Parathyroid adenoma (tissue), 2 donors: ENCODE measurements at regions not wholly inside any gene's neighbourhood (a gene's known extent, or its start where the extent isn't known, plus 50 kb on each side); places are given as distances from the start of the nearest gene placed in this dataset.

ENCODE experiments used
- H2AFZ ChIP-seq: fragments of 300-600 bp; sonication (generic); one replicate; pipeline ENCODE4 v1.7.0; 2017; ENCODE audit warnings: antibody characterized with exemption, mild to moderate bottlenecking
- H3K27ac ChIP-seq: fragments of 300-600 bp; sonication (generic); one replicate; pipeline ENCODE4 v1.7.0; 2017
- H3K27me3 ChIP-seq: fragments of 300-600 bp; sonication (generic); one replicate; pipeline ENCODE4 v1.7.0; 2017; ENCODE audit warnings: low read length; ENCODE audit not compliant: control insufficient read depth, insufficient read depth
- H3K36me3 ChIP-seq: fragments of 300-600 bp; sonication (generic); one replicate; pipeline ENCODE4 v1.7.0; 2017; ENCODE audit warnings: low read length; ENCODE audit not compliant: control insufficient read depth, insufficient read depth
- H3K4me1 ChIP-seq: fragments of 300-600 bp; sonication (generic); one replicate; pipeline ENCODE4 v1.7.0; 2017; ENCODE audit warnings: control low read depth
- H3K4me2 ChIP-seq: fragments of 300-600 bp; sonication (generic); one replicate; pipeline ENCODE4 v1.7.0; 2017; ENCODE audit warnings: low read length
- H3K4me3 ChIP-seq: fragments of 300-600 bp; sonication (generic); one replicate; pipeline ENCODE4 v1.7.0; 2017; ENCODE audit warnings: low read depth, low read length
- H3K79me2 ChIP-seq: fragments of 300-600 bp; sonication (generic); one replicate; pipeline ENCODE4 v1.7.0; 2017; ENCODE audit warnings: control low read depth
- H3K9ac ChIP-seq: fragments of 300-600 bp; sonication (generic); one replicate; pipeline ENCODE4 v1.7.0; 2017; ENCODE audit warnings: mild to moderate bottlenecking
- H3K9me3 ChIP-seq: fragments of 300-600 bp; sonication (generic); one replicate; pipeline ENCODE4 v1.7.0; 2017; ENCODE audit warnings: low read length; ENCODE audit not compliant: control insufficient read depth
- TF ChIP-seq, protein P1 (sequence below): fragments of 300-600 bp; sonication (generic); IDR thresholded peaks from one replicate; pipeline ENCODE4 v1.7.0; 2017; ENCODE audit warnings: antibody characterized with exemption, mild to moderate bottlenecking
- donor health status: primary hyperparathyroidism.

GRCh38 chr10:109475711-109476421 is 447.4 kb downstream of the XPNPEP1 start:
- H3K9me3 ChIP-seq: no peaks in the 10 kb centered on the region
- no peak overlapping the region for H3K27ac ChIP-seq
- no peak overlapping the region for H3K4me2 ChIP-seq
- H3K9ac ChIP-seq: no peak overlapping the region
- TF ChIP-seq, protein P1, sequence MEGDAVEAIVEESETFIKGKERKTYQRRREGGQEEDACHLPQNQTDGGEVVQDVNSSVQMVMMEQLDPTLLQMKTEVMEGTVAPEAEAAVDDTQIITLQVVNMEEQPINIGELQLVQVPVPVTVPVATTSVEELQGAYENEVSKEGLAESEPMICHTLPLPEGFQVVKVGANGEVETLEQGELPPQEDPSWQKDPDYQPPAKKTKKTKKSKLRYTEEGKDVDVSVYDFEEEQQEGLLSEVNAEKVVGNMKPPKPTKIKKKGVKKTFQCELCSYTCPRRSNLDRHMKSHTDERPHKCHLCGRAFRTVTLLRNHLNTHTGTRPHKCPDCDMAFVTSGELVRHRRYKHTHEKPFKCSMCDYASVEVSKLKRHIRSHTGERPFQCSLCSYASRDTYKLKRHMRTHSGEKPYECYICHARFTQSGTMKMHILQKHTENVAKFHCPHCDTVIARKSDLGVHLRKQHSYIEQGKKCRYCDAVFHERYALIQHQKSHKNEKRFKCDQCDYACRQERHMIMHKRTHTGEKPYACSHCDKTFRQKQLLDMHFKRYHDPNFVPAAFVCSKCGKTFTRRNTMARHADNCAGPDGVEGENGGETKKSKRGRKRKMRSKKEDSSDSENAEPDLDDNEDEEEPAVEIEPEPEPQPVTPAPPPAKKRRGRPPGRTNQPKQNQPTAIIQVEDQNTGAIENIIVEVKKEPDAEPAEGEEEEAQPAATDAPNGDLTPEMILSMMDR: no peak
- H3K4me1 ChIP-seq: no peaks in the 10 kb centered on the region
- H3K4me3 ChIP-seq: no peak overlapping the region
- no peaks in the 10 kb centered on the region for H3K27me3 ChIP-seq
- H2AFZ ChIP-seq: no peak overlapping the region
- H3K36me3 ChIP-seq: no peaks in the 10 kb centered on the region
- no peaks in the 10 kb centered on the region for H3K79me2 ChIP-seq

- H3K27ac ChIP-seq: no peak overlapping the region
- H3K4me3 ChIP-seq: no peak overlapping the region
- H2AFZ ChIP-seq: peak overlapping the region; percentile 54
- H3K4me1 ChIP-seq: no peaks in the 10 kb centered on the region
- no peak overlapping the region for H3K9ac ChIP-seq
- no peaks in the 10 kb centered on the region for H3K27me3 ChIP-seq
- H3K36me3 ChIP-seq: no peaks in the 10 kb centered on the region
- no peaks in the 10 kb centered on the region for H3K9me3 ChIP-seq
- TF ChIP-seq, protein P1: no peak
- no peak overlapping the region for H3K4me2 ChIP-seq
- no peaks in the 10 kb centered on the region for H3K79me2 ChIP-seq
Observed at GRCh38 chr10:109474812-109475211, 448.5 kb downstream of the XPNPEP1 start.

DNA sequence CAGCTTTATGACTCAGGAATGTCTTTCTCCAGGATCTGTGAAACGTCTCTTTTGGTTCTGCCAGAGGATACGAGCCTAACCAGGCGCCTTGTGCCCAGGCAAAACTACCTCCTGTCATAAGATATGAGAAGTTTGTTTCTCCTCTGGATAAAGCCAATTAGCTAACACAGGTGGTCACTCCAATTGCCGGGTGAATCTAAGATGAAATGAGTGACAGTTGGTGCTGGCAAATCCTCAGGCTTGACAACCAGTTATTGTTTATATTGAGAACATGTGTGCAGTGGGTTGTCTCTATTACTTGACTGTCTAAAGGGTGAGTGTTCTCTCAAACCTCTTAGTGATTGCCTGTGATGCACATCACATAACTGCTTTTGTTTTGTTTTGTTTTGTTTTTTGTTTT is 449.1 kb downstream of the XPNPEP1 start:
- Histone ChIP-seq H3K79me2 (no peaks in the 10 kb centered on the region), H3K4me1 (no peaks in the 10 kb centered on the region), H3K27me3 (no peaks in the 10 kb centered on the region), H3K36me3 (no peaks in the 10 kb centered on the region), H3K9ac (no peak overlapping the region), H3K27ac (no peak overlapping the region), H3K9me3 (no peaks in the 10 kb centered on the region), H2AFZ (peak overlapping the region; percentile 54), H3K4me3 (no peak overlapping the region), H3K4me2 (no peak overlapping the region)
- TF ChIP-seq, protein P1: no peak

- H2AFZ ChIP-seq: no peak overlapping the region
- no peak overlapping the region for H3K9ac ChIP-seq
- no peaks in the 10 kb centered on the region for H3K9me3 ChIP-seq
- no peaks in the 10 kb centered on the region for H3K79me2 ChIP-seq
- H3K4me2 ChIP-seq: no peak overlapping the region
- TF ChIP-seq, protein P1: no peak
- H3K27ac ChIP-seq: no peak overlapping the region
- H3K36me3 ChIP-seq: no peaks in the 10 kb centered on the region
- H3K4me3 ChIP-seq: no peak overlapping the region
- H3K4me1 ChIP-seq: no peaks in the 10 kb centered on the region
- no peaks in the 10 kb centered on the region for H3K27me3 ChIP-seq
Observed at GRCh38 chr10:109467551-109467950, 455.8 kb downstream of the XPNPEP1 start.

DNA sequence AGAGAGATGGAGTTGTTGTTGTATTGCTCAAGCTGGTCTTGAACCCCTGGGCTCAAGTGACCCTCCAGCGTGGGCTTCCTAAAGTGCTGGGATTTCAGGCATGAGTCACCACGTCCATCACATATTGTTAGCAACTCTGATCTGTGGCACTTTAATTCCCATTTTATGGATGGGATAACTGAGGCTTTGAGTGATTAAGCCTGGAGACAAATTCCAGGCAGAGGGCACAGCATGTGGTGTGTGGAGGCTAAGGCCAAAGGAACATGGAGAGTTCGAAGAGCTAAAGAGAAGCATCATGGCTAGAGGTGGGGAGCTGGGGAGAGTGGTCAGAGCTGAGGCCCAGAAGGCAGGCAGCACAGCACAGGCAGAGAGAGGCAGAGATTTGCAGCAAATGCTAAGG is 458.4 kb downstream of the XPNPEP1 start:
- Histone ChIP-seq H3K36me3 (no peaks in the 10 kb centered on the region), H3K4me3 (no peak overlapping the region), H3K27me3 (no peaks in the 10 kb centered on the region), H3K27ac (no peak overlapping the region), H2AFZ (no peak overlapping the region), H3K4me2 (no peak overlapping the region), H3K9ac (no peak overlapping the region), H3K9me3 (no peaks in the 10 kb centered on the region), H3K79me2 (no peaks in the 10 kb centered on the region), H3K4me1 (no peaks in the 10 kb centered on the region)
- TF ChIP-seq, protein P1: no peak
